ENCODE measurements at regions not wholly inside any gene's neighbourhood (a gene's known extent, or its start where the extent isn't known, plus 50 kb on each side); places are given as distances from the start of the nearest gene placed in this dataset.

GRCh38 chr4:175369087-175369486, 443.0 kb downstream of the GPM6A start:
- TF ChIP-seq CTCF (IDR thresholded peaks at IDR 0.05) (no peak), ZFX (IDR thresholded peaks at IDR 0.05; ENCODE audit: borderline replicate concordance) (no peak)

Data from 22Rv1 (cell line).